Stimulated activated naive CD8-positive, alpha-beta T cell treated with anti-CD3 and anti-CD28 coated beads, Interleukin-15, Interleukin-2, amounts not matched to agents 100 U/mL and 50 U/mL, for 24 hours (primary cell): ENCODE measurements at regions not wholly inside any gene's neighbourhood (a gene's known extent, or its start where the extent isn't known, plus 50 kb on each side); places are given as distances from the start of the nearest gene placed in this dataset.

Experiments used
- ATAC-seq: fragments of 150-1000 bp; cut with Tn5 transposase; one replicate; pipeline ENCODE4 v1.10.0; 2021
- DNase-seq: peaks from one replicate; pipeline ENCODE4 v3.0.0; 2021

- ATAC-seq: no peak
- DNase-seq: no peak
Observed at GRCh38 chr2:18425210-18425703, 135.2 kb downstream of the RDH14 start.

- DNase-seq (no peak), ATAC-seq (no peak)
Observed at GRCh38 chr2:18423636-18424035, 136.8 kb downstream of the RDH14 start.

- ATAC-seq: no peak
- no peak for DNase-seq
Observed at GRCh38 chr2:18422432-18423165, 137.9 kb downstream of the RDH14 start.

- DNase-seq (no peak), ATAC-seq (no peak)
Observed at GRCh38 chr2:18413676-18414396, 146.6 kb downstream of the RDH14 start.

GRCh38 chr2:18412980-18413675, 147.3 kb downstream of the RDH14 start:
- no peak for ATAC-seq
- DNase-seq: no peak

GRCh38 chr2:18411626-18412025, 148.8 kb downstream of the RDH14 start:
- ATAC-seq (no peak), DNase-seq (no peak)

- ATAC-seq: no peak
- no peak for DNase-seq
Observed at GRCh38 chr2:18410543-18410942, 149.9 kb downstream of the RDH14 start.

- no peak for DNase-seq
- no peak for ATAC-seq
Observed at GRCh38 chr2:18408638-18409037, 151.8 kb downstream of the RDH14 start.

- no peak for ATAC-seq
- DNase-seq: no peak
Observed at GRCh38 chr2:18406219-18406618, 154.2 kb downstream of the RDH14 start.

- DNase-seq (no peak), ATAC-seq (no peak)
Observed at GRCh38 chr2:18404708-18405107, 155.7 kb downstream of the RDH14 start.

GRCh38 chr2:18403921-18404522, 156.4 kb downstream of the RDH14 start:
- no peak for ATAC-seq
- DNase-seq: no peak

GRCh38 chr2:18402831-18403230, 157.6 kb downstream of the RDH14 start:
- no peak for ATAC-seq
- no peak for DNase-seq

- DNase-seq (no peak), ATAC-seq (no peak)
Observed at GRCh38 chr2:18401471-18401870, 159.0 kb downstream of the RDH14 start.

- DNase-seq: no peak
- ATAC-seq: no peak
Observed at GRCh38 chr2:18399601-18400000, 160.9 kb downstream of the RDH14 start.

- DNase-seq (no peak), ATAC-seq (no peak)
Observed at GRCh38 chr2:18398833-18399232, 161.6 kb downstream of the RDH14 start.

GRCh38 chr2:18396329-18397010, 164.0 kb downstream of the RDH14 start:
- DNase-seq (no peak), ATAC-seq (no peak)

- ATAC-seq: no peak
- DNase-seq: no peak
Observed at GRCh38 chr2:18395555-18395954, 164.9 kb downstream of the RDH14 start.

- ATAC-seq (peak; percentile 71), DNase-seq (peak; percentile 59)
Observed at GRCh38 chr2:18387441-18388206, 172.8 kb downstream of the RDH14 start.

GRCh38 chr2:18384242-18384641, 176.2 kb downstream of the RDH14 start:
- DNase-seq (no peak), ATAC-seq (no peak)

- no peak for DNase-seq
- ATAC-seq: no peak
Observed at GRCh38 chr2:18381386-18381785, 179.1 kb downstream of the RDH14 start.

- DNase-seq (no peak), ATAC-seq (no peak)
Observed at GRCh38 chr2:18380321-18380720, 180.1 kb downstream of the RDH14 start.
